Limb (tissue), 2 donors: ENCODE measurements at regions not wholly inside any gene's neighbourhood (a gene's known extent, or its start where the extent isn't known, plus 50 kb on each side); places are given as distances from the start of the nearest gene placed in this dataset.

ENCODE experiments used
- DNase-seq, 2 donors: peaks; one replicate each; pipeline ENCODE4 v3.0.0-alpha.2; 2016; ENCODE audit errors: extremely low spot score in 2 of 2

GRCh38 chr20:53699085-53699674 lies 105.5 kb upstream of the ZNF217 start:
- DNase-seq, result no peak

- DNase-seq, result no peak
These were observed 104.8 kb upstream of the ZNF217 start for GRCh38 chr20:53698371-53698978.

- DNase-seq, result no peak
These were observed 102.3 kb upstream of the ZNF217 start for GRCh38 chr20:53695797-53696527.

- no peak for DNase-seq
These were observed 99.7 kb upstream of the ZNF217 start for GRCh38 chr20:53693262-53693871.

GRCh38 chr20:53692465-53693067 lies 98.9 kb upstream of the ZNF217 start:
- DNase-seq, result peak in 1 of 2 donors; percentile 20

GRCh38 chr20:53691811-53692192 lies 98.2 kb upstream of the ZNF217 start:
- DNase-seq, result no peak

- DNase-seq, result no peak
These were observed 97.6 kb upstream of the ZNF217 start for GRCh38 chr20:53691060-53691810.

GRCh38 chr20:53688085-53688484 lies 94.4 kb upstream of the ZNF217 start:
- DNase-seq, result no peak

GRCh38 chr20:53685070-53685595 lies 91.5 kb upstream of the ZNF217 start:
- DNase-seq, result no peak

GRCh38 chr20:53683506-53683905 lies 89.9 kb upstream of the ZNF217 start:
- DNase-seq, result no peak

GRCh38 chr20:53681352-53682212 lies 87.9 kb upstream of the ZNF217 start:
- DNase-seq, result no peak

- DNase-seq, result no peak
These were observed 86.1 kb upstream of the ZNF217 start for GRCh38 chr20:53679597-53680309.

GRCh38 chr20:53678990-53679596 lies 85.5 kb upstream of the ZNF217 start:
- no peak for DNase-seq

GRCh38 chr20:53678315-53678989 lies 84.8 kb upstream of the ZNF217 start:
- DNase-seq, result no peak

GRCh38 chr20:53677447-53678314 lies 84.0 kb upstream of the ZNF217 start:
- DNase-seq, result no peak

GRCh38 chr20:53676987-53677386 lies 83.3 kb upstream of the ZNF217 start:
- DNase-seq, result no peak

GRCh38 chr20:53676519-53676822 lies 82.8 kb upstream of the ZNF217 start:
- no peak for DNase-seq
